ENCODE measurements at regions not wholly inside any gene's neighbourhood (a gene's known extent, or its start where the extent isn't known, plus 50 kb on each side); places are given as distances from the start of the nearest gene placed in this dataset.

- TF ChIP-seq CTCF (IDR thresholded peaks at IDR 0.05; ENCODE audit: insufficient read depth, missing control alignments) = no peak
- FAIRE-seq = no peak
- DNase-seq (ENCODE audit: insufficient read length, low spot score) = no peak
Observed at GRCh38 chr4:96380106-96380505, 540.2 kb downstream of the PDHA2 start.

- TF ChIP-seq CTCF (IDR thresholded peaks at IDR 0.05; ENCODE audit: insufficient read depth, missing control alignments) = no peak
- FAIRE-seq (no peak), DNase-seq (ENCODE audit: insufficient read length, low spot score) (no peak)
Observed at GRCh38 chr4:96383349-96383748, 543.5 kb downstream of the PDHA2 start.

GRCh38 chr4:96389770-96390169 lies 549.9 kb downstream of the PDHA2 start:
- TF ChIP-seq CTCF (IDR thresholded peaks at IDR 0.05; ENCODE audit: insufficient read depth, missing control alignments) = no peak
- DNase-seq (ENCODE audit: insufficient read length, low spot score) (no peak), FAIRE-seq (no peak)

- TF ChIP-seq CTCF (IDR thresholded peaks at IDR 0.05; ENCODE audit: insufficient read depth, missing control alignments) = no peak
- DNase-seq (ENCODE audit: insufficient read length, low spot score) (no peak), FAIRE-seq (no peak)
Observed at GRCh38 chr4:96390404-96390803, 550.5 kb downstream of the PDHA2 start.

- FAIRE-seq (no peak), DNase-seq (ENCODE audit: insufficient read length, low spot score) (no peak)
- no peak for TF ChIP-seq CTCF (IDR thresholded peaks at IDR 0.05; ENCODE audit: insufficient read depth, missing control alignments)
Observed at GRCh38 chr4:96395747-96396146, 555.9 kb downstream of the PDHA2 start.

GRCh38 chr4:96406742-96407141 lies 566.8 kb downstream of the PDHA2 start:
- no peak for DNase-seq (ENCODE audit: insufficient read length, low spot score)
- no peak for FAIRE-seq
- no peak for TF ChIP-seq CTCF (IDR thresholded peaks at IDR 0.05; ENCODE audit: insufficient read depth, missing control alignments)

- no peak for TF ChIP-seq CTCF (IDR thresholded peaks at IDR 0.05; ENCODE audit: insufficient read depth, missing control alignments)
- FAIRE-seq (no peak), DNase-seq (ENCODE audit: insufficient read length, low spot score) (no peak)
Observed at GRCh38 chr4:96407225-96407624, 567.3 kb downstream of the PDHA2 start.
